ENCODE measurements at regions not wholly inside any gene's neighbourhood (a gene's known extent, or its start where the extent isn't known, plus 50 kb on each side); places are given as distances from the start of the nearest gene placed in this dataset.

- TF ChIP-seq POLR2A (IDR thresholded peaks at IDR 0.05) (no peak), POLR2AphosphoS5 (IDR thresholded peaks at IDR 0.05) (no peak), CTCF (IDR thresholded peaks at IDR 0.05) (no peak), EP300 (IDR thresholded peaks at IDR 0.05) (no peak)
These were observed 443.5 kb upstream of the IGFBP7 start for GRCh38 chr4:57553728-57554127.
